Ascending aorta (tissue), 2 donors: ENCODE measurements at regions not wholly inside any gene's neighbourhood (a gene's known extent, or its start where the extent isn't known, plus 50 kb on each side); places are given as distances from the start of the nearest gene placed in this dataset.

Experiments used
- DNase-seq, 2 donors: peaks; one replicate each; pipeline ENCODE4 v3.0.0-alpha.2; 2019; ENCODE audit warnings: low spot score in 2 of 2
- H3K27ac ChIP-seq, 2 donors: fragments of 200-600 bp; sonication (generic); one replicate each; pipeline ENCODE4 v1.5.1; 2016 to 2017; ENCODE audit warnings: mild to moderate bottlenecking in 1 of 2
- H3K27me3 ChIP-seq: fragments of 200-600 bp; sonication (generic); one replicate; pipeline ENCODE4 v1.5.1; 2017
- H3K36me3 ChIP-seq, 2 donors: fragments of 200-600 bp; sonication (generic); one replicate each; pipeline ENCODE4 v1.5.1; 2016
- H3K4me1 ChIP-seq, 2 donors: fragments of 200-600 bp; sonication (generic); one replicate each; pipeline ENCODE4 v1.5.1; 2016 to 2017; ENCODE audit warnings: mild to moderate bottlenecking in 1 of 2
- H3K4me3 ChIP-seq, 2 donors: fragments of 200-600 bp; sonication (generic); one replicate each; pipeline ENCODE4 v1.5.1; 2016 to 2017; ENCODE audit warnings: mild to moderate bottlenecking in 1 of 2
- H3K9me3 ChIP-seq, 2 donors: fragments of 200-600 bp; sonication (generic); one replicate each; pipeline ENCODE4 v1.5.1; 2016
- CTCF ChIP-seq, 3 experiments: fragments of 200-600 bp in 2 of 3; fragments of 450-650 bp in 1 of 3; sonication (generic) in 2 of 3; IDR thresholded peaks; one replicate each; pipeline ENCODE4 v1.5.1; 2016 to 2019; ENCODE audit warnings: antibody characterized with exemption in 3 of 3, mild to moderate bottlenecking in 1 of 3, moderate library complexity in 1 of 3
- intact Hi-C: fragments of 100-400 bp; cut with DNase I; formaldehyde crosslinking; loops from one replicate; pipeline ENCODE4 v1.15.1; 2023

GRCh38 chr11:111101881-111102280 is 143.6 kb upstream of the POU2AF2 start:
- intact Hi-C loops = no loop called here
- TF ChIP-seq CTCF (IDR thresholded peaks at IDR 0.05) = no peak
- Histone ChIP-seq H3K4me3 (no peak overlapping the region), H3K36me3 (no peaks in the 10 kb centered on the region), H3K4me1 (no peaks in the 10 kb centered on the region), H3K9me3 (no peaks in the 10 kb centered on the region), H3K27me3 (no peaks in the 10 kb centered on the region), H3K27ac (no peak overlapping the region)
- no peak for DNase-seq

- intact Hi-C loops = loop anchor here (10.0 kb wide), 1 partner anchor 606 kb away; no protein-coding TSS in a partner anchor
- DNase-seq = no peak
- Histone ChIP-seq H3K27me3 (no peaks in the 10 kb centered on the region), H3K36me3 (no peaks in the 10 kb centered on the region), H3K4me1 (no peaks in the 10 kb centered on the region), H3K4me3 (no peak overlapping the region), H3K27ac (no peak overlapping the region), H3K9me3 (no peaks in the 10 kb centered on the region)
- no peak for TF ChIP-seq CTCF (IDR thresholded peaks at IDR 0.05)
Measured at GRCh38 chr11:111099028-111099713, 146.4 kb upstream of the POU2AF2 start.

GRCh38 chr11:111098091-111098490 is 147.4 kb upstream of the POU2AF2 start:
- no peaks in the 10 kb centered on the region for H3K4me1 ChIP-seq
- no peaks in the 10 kb centered on the region for H3K27me3 ChIP-seq
- H3K4me3 ChIP-seq = no peak overlapping the region
- no peak overlapping the region for H3K27ac ChIP-seq
- intact Hi-C loops = loop anchor here (10.0 kb wide), 1 partner anchor 607 kb away; no protein-coding TSS in a partner anchor
- no peaks in the 10 kb centered on the region for H3K36me3 ChIP-seq
- H3K9me3 ChIP-seq = no peaks in the 10 kb centered on the region
- no peak for TF ChIP-seq CTCF (IDR thresholded peaks at IDR 0.05)
- DNase-seq = no peak

- Histone ChIP-seq H3K27me3 (no peaks in the 10 kb centered on the region), H3K4me3 (peak overlapping the region in 1 of 2 donors; percentile 51), H3K4me1 (no peaks in the 10 kb centered on the region), H3K36me3 (no peaks in the 10 kb centered on the region), H3K9me3 (no peaks in the 10 kb centered on the region), H3K27ac (no peak overlapping the region)
- no peak for TF ChIP-seq CTCF (IDR thresholded peaks at IDR 0.05)
- peak in 1 of 2 donors; percentile 67 for DNase-seq
- intact Hi-C loops = loop anchor here (10.0 kb wide), 1 partner anchor 608 kb away; no protein-coding TSS in a partner anchor
Measured at GRCh38 chr11:111097191-111097590, 148.3 kb upstream of the POU2AF2 start.

GRCh38 chr11:111095327-111095726 is 150.2 kb upstream of the POU2AF2 start:
- no peaks in the 10 kb centered on the region for H3K9me3 ChIP-seq
- H3K27me3 ChIP-seq = no peaks in the 10 kb centered on the region
- no peak overlapping the region for H3K27ac ChIP-seq
- intact Hi-C loops = loop anchor here (10.0 kb wide), 1 partner anchor 609 kb away; no protein-coding TSS in a partner anchor
- no peak for TF ChIP-seq CTCF (IDR thresholded peaks at IDR 0.05)
- no peaks in the 10 kb centered on the region for H3K4me1 ChIP-seq
- H3K36me3 ChIP-seq = no peaks in the 10 kb centered on the region
- DNase-seq = no peak
- H3K4me3 ChIP-seq = no peak overlapping the region
